Suprapubic skin (tissue), 3 donors: ENCODE measurements at regions not wholly inside any gene's neighbourhood (a gene's known extent, or its start where the extent isn't known, plus 50 kb on each side); places are given as distances from the start of the nearest gene placed in this dataset.

Experiments
- POLR2A ChIP-seq, 2 donors: fragments of 450-650 bp; IDR thresholded peaks; one replicate each; pipeline ENCODE4 v1.6.1; 2017; ENCODE audit warnings: antibody characterized with exemption in 2 of 2, mild to moderate bottlenecking in 2 of 2, moderate library complexity in 2 of 2
- TF ChIP-seq, protein P1 (sequence below), 2 donors: fragments of 200-600 bp in 1 of 2; fragments of 450-650 bp in 1 of 2; sonication (generic) in 1 of 2; IDR thresholded peaks; one replicate each; pipeline ENCODE4 v1.5.1; 2016 to 2019; ENCODE audit warnings: antibody characterized with exemption in 2 of 2, mild to moderate bottlenecking in 1 of 2, moderate library complexity in 1 of 2

DNA sequence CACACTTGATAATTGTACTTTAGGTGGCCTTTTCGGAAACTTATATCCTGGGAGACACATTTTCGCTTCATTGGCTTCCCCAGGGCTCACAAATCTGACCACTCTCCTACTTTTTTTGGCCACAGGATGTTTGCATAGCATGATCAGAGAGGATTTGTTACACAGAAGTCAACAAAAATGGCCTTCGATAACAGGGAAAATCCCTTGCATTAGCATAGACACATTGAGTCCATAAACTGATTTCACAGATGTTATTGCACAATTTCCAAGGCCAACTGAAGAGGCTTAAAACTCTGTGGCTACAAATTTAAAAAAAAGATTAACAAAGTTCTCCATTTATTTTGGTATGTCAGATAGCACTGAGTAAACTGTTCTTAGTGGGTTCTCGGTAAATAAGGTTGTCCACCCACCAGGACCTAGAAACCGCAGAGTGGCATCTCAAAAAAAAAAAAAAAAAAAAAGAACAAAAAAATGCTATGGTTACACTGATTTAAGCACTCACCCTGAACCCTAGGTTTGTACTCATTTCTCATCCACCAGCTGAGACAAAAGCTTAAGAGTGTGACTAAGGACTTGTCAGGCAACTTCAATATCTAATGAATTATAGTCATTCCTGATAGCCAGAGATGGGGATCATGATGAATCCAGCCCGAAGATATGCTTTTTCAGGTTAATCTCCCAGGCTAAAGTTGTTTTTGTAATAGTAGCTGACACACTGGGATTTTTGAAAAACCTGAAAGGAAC, 188.9 kb upstream of the SYNPR start:
- TF ChIP-seq, protein P1, sequence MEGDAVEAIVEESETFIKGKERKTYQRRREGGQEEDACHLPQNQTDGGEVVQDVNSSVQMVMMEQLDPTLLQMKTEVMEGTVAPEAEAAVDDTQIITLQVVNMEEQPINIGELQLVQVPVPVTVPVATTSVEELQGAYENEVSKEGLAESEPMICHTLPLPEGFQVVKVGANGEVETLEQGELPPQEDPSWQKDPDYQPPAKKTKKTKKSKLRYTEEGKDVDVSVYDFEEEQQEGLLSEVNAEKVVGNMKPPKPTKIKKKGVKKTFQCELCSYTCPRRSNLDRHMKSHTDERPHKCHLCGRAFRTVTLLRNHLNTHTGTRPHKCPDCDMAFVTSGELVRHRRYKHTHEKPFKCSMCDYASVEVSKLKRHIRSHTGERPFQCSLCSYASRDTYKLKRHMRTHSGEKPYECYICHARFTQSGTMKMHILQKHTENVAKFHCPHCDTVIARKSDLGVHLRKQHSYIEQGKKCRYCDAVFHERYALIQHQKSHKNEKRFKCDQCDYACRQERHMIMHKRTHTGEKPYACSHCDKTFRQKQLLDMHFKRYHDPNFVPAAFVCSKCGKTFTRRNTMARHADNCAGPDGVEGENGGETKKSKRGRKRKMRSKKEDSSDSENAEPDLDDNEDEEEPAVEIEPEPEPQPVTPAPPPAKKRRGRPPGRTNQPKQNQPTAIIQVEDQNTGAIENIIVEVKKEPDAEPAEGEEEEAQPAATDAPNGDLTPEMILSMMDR (IDR thresholded peaks at IDR 0.05): no peak
- no peak for TF ChIP-seq POLR2A (IDR thresholded peaks at IDR 0.05)
